ENCODE measurements at regions not wholly inside any gene's neighbourhood (a gene's known extent, or its start where the extent isn't known, plus 50 kb on each side); places are given as distances from the start of the nearest gene placed in this dataset.

DNA sequence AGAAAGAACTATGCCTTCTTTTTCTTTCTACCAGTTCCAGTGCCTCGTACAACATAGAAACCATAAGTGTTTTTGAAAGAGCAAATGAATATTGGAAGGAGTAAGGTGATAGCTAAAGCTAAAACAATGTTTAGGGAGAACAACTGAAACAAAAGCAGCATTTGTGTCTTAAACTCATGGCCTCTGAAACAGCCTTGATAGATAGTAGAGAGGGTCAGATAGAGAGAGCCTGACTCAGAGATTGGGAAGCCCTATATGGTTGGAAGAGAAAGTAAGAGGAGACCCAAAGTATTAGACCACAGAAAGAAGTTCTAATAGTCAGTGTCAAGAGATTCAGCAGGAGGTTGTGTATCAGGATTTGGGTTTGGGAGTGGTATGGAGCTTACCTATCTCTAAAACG lies 79.6 kb upstream of the IFNG-AS1 start:
- no peak overlapping the region for H3K27ac ChIP-seq (ENCODE audit: low read depth, low read length)
- no peak overlapping the region for H3K14ac ChIP-seq (ENCODE audit: insufficient read length)
- ChIA-PET POLR2A (ENCODE audit: partially characterized antibody) (no interaction called here), CTCF (ENCODE audit: partially characterized antibody) (interaction anchor here (0.8 to 1.5 kb wide), 3 partner anchors 9 to 33 kb away, joined by 3 to 6 read pairs (median 3); no protein-coding TSS in a partner anchor)
- H3K56ac ChIP-seq (replicated peaks; ENCODE audit: insufficient read length, low read depth, low read length), result no peak overlapping the region
- no peak overlapping the region for H3K18ac ChIP-seq (ENCODE audit: extremely low read depth, low read length)
- H2AFZ ChIP-seq (ENCODE audit: low read length), result no peak overlapping the region
- no peak overlapping the region for H2BK5ac ChIP-seq (ENCODE audit: low read depth, low read length)
- no peaks in the 10 kb centered on the region for H3K27me3 ChIP-seq (replicated peaks in 1 of 4; ENCODE audit: control insufficient read depth in 3 of 4, extremely low read depth in 1 of 4, insufficient read depth in 3 of 4, low read length in 3 of 4)
- H3K79me1 ChIP-seq (ENCODE audit: low read depth, low read length), result no peaks in the 10 kb centered on the region
- no peaks in the 10 kb centered on the region for H3K23me2 ChIP-seq (ENCODE audit: low read depth, low read length)
- H4K8ac ChIP-seq (ENCODE audit: extremely low read depth, insufficient read depth, low read length), result no peak overlapping the region
- TF ChIP-seq SP4 (IDR thresholded peaks at IDR 0.05; ENCODE audit: low read length), result no peak
- TF ChIP-seq GABPA (IDR thresholded peaks at IDR 0.05; ENCODE audit: borderline replicate concordance, insufficient read depth, low read length), result no peak
- TF ChIP-seq TEAD4 (IDR thresholded peaks at IDR 0.05; ENCODE audit: low read depth, low read length), result no peak
- TF ChIP-seq CBX8 (IDR thresholded peaks at IDR 0.05; ENCODE audit: borderline replicate concordance, low read depth, low read length), result no peak
- no peak for TF ChIP-seq RNF2 (IDR thresholded peaks at IDR 0.05; ENCODE audit: borderline replicate concordance, low read depth, low read length, missing control alignments, poor library complexity, severe bottlenecking)
- no peak for TF ChIP-seq ZNF274 (IDR thresholded peaks at IDR 0.05; ENCODE audit: borderline replicate concordance, extremely low read depth, low read length)
- TF ChIP-seq RXRA (IDR thresholded peaks at IDR 0.05; ENCODE audit: insufficient read depth, low read depth, low read length), result no peak
- no peak for TF ChIP-seq HDAC2 (IDR thresholded peaks at IDR 0.05; ENCODE audit: borderline replicate concordance in 1 of 2, low read depth in 2 of 2, low read length in 2 of 2)
- H2BK120ac ChIP-seq (replicated peaks; ENCODE audit: low read depth, low read length), result no peak overlapping the region
- H2AK5ac ChIP-seq (ENCODE audit: low read depth, low read length), result no peak overlapping the region
- FAIRE-seq (no peak), DNase-seq (ENCODE audit: low read depth in 1 of 2, low spot score in 2 of 2) (no peak)
- no peaks in the 10 kb centered on the region for H3K4me1 ChIP-seq (replicated peaks in 1 of 4; ENCODE audit: control insufficient read depth in 3 of 4, insufficient read depth in 4 of 4, low read length in 3 of 4)
- WGBS, 2 experiments (ENCODE audit: extremely low coverage in 1 of 2, insufficient coverage in 1 of 2, insufficient read length in 1 of 2, insufficient replicate concordance in 2 of 2, low coverage in 1 of 2, low lambda C conversion rate in 2 of 2, missing lambda C conversion rate in 1 of 2), result 93% methylated on average over 2 of the region's 2 CpGs; no CpG with 5 or more reads in 1 of the 2 experiments
- no peaks in the 10 kb centered on the region for H3K36me3 ChIP-seq (ENCODE audit: control insufficient read depth in 2 of 4, insufficient read depth in 4 of 4, low read length in 3 of 4)
- H2BK12ac ChIP-seq (ENCODE audit: low read depth, low read length), result no peak overlapping the region
- H4K20me1 ChIP-seq (replicated peaks in 1 of 2; ENCODE audit: control insufficient read depth in 1 of 2, insufficient read depth in 2 of 2, low read length in 2 of 2), result no peaks in the 10 kb centered on the region
- H3K9me3 ChIP-seq (ENCODE audit: insufficient read depth in 2 of 2, low read depth in 1 of 2, low read length in 1 of 2), result no peaks in the 10 kb centered on the region
- no peaks in the 10 kb centered on the region for H3K79me2 ChIP-seq (ENCODE audit: control insufficient read depth in 1 of 2, insufficient read depth in 2 of 2, low read length in 2 of 2)
- H3K4me2 ChIP-seq (ENCODE audit: insufficient read depth in 1 of 2, low read depth in 2 of 2, low read length in 2 of 2), result no peak overlapping the region
- no peak overlapping the region for H3K9ac ChIP-seq (replicated peaks in 1 of 4; ENCODE audit: extremely low read depth in 1 of 4, low read depth in 3 of 4, low read length in 3 of 4)
- no peak overlapping the region for H3K4ac ChIP-seq (replicated peaks; ENCODE audit: insufficient read length, low read depth, low read length)
- H4K91ac ChIP-seq (replicated peaks; ENCODE audit: insufficient read length, low read length), result no peak overlapping the region
- no peak overlapping the region for H4K5ac ChIP-seq (ENCODE audit: insufficient read length, low read depth, low read length)
- no peak overlapping the region for H2BK15ac ChIP-seq (ENCODE audit: low read length)
- H2BK20ac ChIP-seq (ENCODE audit: low read length), result no peak overlapping the region
- H3K23ac ChIP-seq (ENCODE audit: insufficient read length), result no peak overlapping the region
- H3K4me3 ChIP-seq (ENCODE audit: extremely low read depth in 1 of 4, insufficient read depth in 2 of 4, low read depth in 3 of 4, low read length in 4 of 4), result no peak overlapping the region

All from H1 (cell line).